ENCODE measurements at regions not wholly inside any gene's neighbourhood (a gene's known extent, or its start where the extent isn't known, plus 50 kb on each side); places are given as distances from the start of the nearest gene placed in this dataset.
A peak's percentile ranks its signal among the peaks of the same experiment; 100 is the strongest.
"Not testable (repeated sequence)": the region's sequence is repeated elsewhere in the genome, so short reads cannot be mapped to it uniquely, and the experiment has no call there.

GRCh38 chrX:150058728-150059127 is 120.4 kb upstream of the EOLA2 start:
- no peak for DNase-seq

DNA sequence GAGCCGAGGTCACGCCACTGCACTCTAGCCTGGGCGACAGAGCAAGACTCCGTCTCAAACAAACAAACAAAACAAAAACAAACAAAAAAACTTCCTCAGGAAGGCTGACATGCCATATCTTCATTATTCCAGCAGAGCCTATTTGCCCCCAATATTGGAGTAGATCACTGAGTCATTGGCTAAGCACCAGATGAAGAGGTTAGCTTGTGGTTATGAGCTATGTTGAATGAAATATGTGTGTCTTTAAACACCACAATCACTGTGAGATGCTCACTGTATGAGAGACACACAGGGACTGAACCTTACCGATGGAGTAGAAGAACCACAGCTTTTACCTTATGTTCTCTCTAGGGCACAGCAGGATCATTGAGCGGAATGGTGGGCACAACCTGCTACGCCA is 122.1 kb upstream of the EOLA2 start:
- DNase-seq: peak; percentile 83

GRCh38 chrX:150062292-150063137 is 124.2 kb upstream of the EOLA2 start:
- DNase-seq: peak; percentile 92

DNA sequence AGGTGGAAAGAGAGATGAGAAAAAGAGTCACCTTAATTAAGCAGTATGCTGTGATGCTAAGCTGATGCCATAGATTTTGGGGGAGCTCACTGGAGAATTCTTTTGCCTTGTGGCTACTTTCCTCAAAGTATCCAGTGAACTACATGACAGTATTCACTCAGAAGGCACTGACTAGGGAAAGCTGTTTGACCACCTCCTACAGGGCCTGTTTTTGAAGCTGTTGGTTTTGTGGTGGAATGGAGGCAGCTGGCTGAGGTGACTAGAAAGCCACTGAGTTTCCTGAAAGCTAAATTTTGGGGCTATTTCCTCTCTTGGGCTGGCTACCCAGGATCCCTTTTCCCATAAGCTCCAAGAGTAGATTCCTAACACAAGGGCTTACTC is 124.8 kb upstream of the EOLA2 start:
- DNase-seq: no peak

GRCh38 chrX:150063674-150064073 is 125.4 kb upstream of the EOLA2 start:
- DNase-seq: no peak

- DNase-seq: peak; percentile 61
Observed at GRCh38 chrX:150074175-150074574, 135.9 kb upstream of the EOLA2 start.

DNA sequence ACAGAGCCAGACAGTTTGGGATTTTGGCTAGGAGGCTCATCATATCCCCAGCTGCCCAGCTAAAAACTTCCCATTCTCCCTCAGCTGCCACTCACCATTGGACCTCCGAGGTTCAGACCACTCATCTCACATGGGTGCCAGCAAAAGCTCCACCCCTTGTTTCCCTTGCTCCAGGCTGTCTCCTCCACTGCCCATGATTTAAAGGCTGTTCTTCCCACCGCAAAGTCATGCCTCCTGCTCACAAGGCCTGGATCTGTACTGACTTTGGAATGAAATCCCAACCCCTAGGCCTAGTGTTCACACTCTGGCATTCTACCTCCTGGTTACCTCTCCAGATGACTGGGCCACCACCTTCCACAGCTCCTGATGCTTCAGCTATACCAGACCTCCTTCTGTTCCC is 142.2 kb upstream of the EOLA2 start:
- DNase-seq: no peak

DNA sequence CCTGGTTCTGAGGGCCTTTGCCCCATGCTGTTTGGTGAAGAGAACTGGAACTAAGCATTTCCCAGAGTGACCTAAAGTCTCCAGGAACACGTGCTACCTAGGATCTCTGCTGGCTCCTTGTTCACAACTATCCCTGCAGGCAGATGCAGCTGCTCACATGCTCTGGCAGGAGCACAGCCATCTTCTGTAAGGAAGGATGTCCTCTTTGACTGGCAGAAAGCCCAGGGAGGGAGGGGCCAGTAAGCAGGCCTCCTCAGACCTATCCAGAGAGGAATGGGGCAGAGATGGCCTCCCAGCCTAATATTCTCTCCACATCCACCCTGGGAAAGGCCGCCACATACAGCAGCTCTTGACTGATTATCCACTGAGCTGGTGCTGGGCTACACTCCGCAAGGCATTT is 142.8 kb upstream of the EOLA2 start:
- DNase-seq: peak; percentile 16

DNA sequence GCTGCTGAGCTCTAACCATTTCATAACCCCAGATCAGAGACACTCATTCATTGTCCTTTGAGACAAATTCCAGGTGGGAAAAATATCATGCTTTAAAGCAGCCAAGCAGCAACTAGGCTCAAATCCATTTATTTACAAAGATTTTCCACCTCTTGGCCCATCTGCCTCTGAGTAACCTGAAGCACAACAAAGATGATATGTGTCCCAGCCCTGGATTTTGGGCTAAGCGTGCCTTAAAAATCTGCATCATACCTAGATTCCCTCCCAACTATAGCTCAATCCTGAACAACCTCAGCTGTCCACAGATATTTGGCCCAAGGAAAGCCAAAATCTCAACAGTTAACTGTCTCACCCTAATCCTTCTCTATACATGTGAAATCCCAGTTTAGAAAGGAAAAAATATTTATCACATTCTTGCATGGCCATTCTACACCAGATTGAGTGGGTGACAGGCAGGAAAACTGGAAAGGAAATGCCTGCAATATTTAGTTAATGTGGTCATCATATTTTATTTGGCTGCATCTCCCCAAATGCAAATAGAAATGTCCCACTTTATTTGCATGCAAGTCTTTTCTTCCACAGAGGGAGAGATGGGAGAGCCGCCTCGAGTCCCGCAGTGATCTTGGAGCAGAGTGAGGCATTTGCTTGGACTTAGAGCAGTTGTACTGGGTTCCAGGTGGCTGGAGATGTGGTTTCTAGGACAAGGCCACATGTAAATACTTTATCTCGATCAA is 146.4 kb upstream of the EOLA2 start:
- peak; percentile 90 for DNase-seq

DNA sequence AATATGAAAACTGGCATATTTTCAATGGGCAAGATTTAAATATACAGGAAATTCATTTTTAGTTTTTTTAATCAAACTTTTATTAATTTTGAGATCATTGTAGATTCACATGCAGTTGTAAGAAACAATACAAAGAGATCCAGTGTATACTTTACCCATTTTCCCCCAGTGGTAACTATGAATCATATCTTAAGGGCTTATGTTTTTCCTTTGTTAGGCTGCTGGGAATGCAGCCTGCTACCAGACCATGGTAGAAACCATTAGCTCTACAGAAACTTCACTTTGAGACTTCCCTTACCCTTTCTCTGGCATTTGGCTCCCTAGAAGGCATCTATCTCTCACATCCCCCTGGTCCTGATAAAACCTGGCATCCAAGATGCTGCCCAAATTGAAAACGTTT is 147.6 kb upstream of the EOLA2 start:
- peak; percentile 57 for DNase-seq

GRCh38 chrX:150086371-150086770 is 148.1 kb upstream of the EOLA2 start:
- no peak for DNase-seq

- no peak for DNase-seq
Observed at GRCh38 chrX:150087612-150088011, 149.3 kb upstream of the EOLA2 start.

DNA sequence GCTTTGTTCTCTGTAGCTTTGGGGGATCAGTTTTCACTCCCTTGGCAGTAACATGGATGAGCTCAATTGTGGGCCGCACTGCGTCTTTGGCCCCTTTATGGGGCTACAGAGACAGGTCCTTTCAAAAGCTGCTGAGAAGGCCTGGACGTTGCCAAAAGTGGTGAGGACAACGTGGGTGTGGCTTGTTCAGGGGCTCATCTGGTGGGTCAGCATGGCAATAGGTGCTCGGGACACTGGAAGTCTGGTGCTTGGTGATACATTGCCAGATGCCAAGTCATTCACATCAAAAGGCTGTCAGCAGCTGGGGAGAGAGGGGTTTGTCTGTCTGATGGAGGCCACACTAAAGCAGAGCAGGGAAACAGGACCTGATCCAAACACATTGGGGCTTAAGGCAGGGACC is 149.8 kb upstream of the EOLA2 start:
- no peak for DNase-seq

- no peak for DNase-seq
Observed at GRCh38 chrX:150088766-150089518, 150.7 kb upstream of the EOLA2 start.

- DNase-seq: not testable (repeated sequence)
Observed at GRCh38 chrX:150091300-150091699, 153.0 kb upstream of the EOLA2 start.

GRCh38 chrX:150092549-150092948 is 154.3 kb upstream of the EOLA2 start:
- no peak for DNase-seq

DNA sequence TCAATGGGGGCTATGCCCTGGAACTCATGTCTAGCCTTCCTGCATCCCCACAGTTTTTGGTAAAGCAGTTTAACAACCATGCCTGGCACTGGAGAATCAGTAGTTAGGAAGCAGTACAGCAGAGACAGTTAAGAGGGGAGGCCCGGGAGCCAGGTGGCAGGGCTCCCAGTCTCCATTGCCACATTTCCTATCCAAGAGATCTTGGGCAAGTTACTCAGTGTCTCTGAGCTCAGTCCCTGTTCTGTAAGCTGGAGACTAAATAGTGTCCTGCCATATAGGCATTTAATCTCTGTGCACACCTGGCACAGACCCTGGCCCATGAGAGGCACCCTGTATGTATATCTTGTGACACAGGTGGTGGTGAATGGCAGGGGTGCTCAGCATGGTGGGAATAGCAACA is 156.1 kb upstream of the EOLA2 start:
- no peak for DNase-seq

DNA sequence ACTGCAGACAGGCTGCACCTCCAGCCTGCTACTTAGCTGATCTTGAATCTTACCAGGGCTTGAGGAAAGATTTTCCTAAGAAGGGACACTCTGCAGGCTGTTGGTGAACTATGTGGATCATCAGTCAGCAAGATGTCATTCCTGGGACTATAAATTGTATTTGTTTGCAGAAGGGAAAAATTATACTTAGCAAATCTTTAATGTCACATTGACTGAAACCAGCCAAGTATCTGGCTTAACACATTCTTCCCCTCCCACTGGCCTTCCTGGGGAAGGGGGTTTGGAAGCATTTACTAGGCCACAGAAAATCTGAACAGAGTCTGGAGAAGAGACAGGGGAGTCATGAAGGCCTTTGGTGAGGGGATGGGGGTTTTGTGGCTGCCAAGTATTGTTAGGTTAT is 156.7 kb upstream of the EOLA2 start:
- DNase-seq: peak; percentile 90

- DNase-seq: no peak
Observed at GRCh38 chrX:150099316-150099715, 161.0 kb upstream of the EOLA2 start.

DNA sequence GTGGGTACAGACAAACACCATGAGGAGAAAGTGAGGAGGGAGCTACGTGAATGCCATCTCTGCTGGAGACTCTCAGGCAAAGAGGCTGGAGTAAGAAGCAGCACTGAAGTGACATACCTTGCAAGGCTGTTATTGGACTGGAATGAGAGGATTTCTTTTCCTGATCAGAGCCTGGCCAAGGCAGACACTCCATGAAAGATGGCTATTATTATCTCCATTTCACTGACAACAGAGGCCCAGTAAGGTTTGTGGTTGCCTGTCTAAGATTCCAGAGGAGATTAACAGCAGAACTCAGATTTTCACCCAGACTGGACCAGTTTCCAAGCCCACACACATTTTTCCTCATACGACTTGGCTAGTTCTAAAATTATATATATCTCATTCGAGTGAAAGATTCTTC is 162.0 kb upstream of the EOLA2 start:
- DNase-seq: peak; percentile 79

GRCh38 chrX:150118476-150118875 is 180.2 kb upstream of the EOLA2 start:
- DNase-seq: no peak

- DNase-seq: no peak
Observed at GRCh38 chrX:150119323-150119722, 181.0 kb upstream of the EOLA2 start.

DNA sequence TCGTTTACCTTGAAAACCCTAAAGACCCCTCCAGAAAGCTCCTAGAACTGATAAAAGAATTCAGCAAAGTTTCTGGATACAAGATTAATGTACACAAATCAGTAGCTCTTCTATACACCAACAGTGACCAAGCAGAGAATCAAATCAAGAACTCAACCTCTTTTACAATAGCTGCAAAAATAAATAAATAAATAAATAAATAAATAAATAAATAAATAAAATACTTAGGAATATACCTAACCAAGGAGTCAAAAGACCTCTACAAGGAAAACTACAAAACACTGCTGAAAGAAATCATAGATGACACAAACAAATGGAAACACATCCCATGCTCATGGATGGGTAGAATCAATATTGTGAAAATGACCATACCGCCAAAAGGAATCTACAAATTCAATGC is 186.8 kb upstream of the EOLA2 start:
- DNase-seq: not testable (repeated sequence)

GRCh38 chrX:150127216-150127615 is 188.9 kb upstream of the EOLA2 start:
- DNase-seq: no peak

All from fibroblast of skin of right biceps (primary cell).